Middle frontal gyrus (tissue), 1 donor: ENCODE measurements at regions not wholly inside any gene's neighbourhood (a gene's known extent, or its start where the extent isn't known, plus 50 kb on each side); places are given as distances from the start of the nearest gene placed in this dataset.

Source experiments
- DNase-seq: peaks from one replicate; pipeline ENCODE4 v3.0.0-alpha.2; 2015; ENCODE audit warnings: low spot score; ENCODE audit errors: extremely low spot score

DNA sequence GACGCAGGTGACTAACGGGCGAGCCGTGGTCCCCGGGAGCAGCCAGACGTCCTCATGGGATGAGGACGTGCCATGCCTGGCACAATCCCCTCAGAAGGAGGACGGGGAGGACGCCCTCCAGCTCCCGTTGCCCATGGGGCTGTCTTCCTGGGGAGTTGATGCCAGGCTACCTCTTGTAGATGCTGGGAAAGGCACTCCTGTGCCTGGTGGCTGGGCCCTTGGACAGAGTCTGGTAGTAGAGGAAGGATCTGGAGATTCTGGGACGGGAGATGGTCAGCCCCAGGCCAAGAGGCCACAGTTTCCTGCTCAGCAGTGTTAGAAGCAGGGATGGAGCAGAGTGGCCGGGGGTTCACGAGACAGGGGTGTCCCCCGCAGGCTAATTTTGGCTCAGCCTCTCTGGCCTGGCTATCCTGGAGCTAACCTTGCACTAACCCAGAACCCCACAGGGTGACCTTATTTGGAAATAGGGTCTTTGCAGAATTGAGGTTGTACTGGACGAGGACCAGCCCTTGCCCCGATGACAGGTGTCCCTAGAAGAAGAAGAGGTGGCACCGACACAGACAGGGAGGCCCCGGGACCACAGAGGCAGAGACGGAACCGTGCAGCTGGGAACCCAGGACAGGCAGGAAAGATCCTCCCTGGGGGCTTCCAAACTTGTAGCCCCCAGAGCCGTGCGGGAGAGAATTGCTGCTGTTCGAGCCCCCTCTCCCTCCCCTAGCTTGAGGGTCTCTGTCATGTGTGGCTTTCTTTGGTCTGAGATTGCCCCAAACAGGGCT is 50.1 kb upstream of the ADRA2C start:
- DNase-seq, result no peak

DNA sequence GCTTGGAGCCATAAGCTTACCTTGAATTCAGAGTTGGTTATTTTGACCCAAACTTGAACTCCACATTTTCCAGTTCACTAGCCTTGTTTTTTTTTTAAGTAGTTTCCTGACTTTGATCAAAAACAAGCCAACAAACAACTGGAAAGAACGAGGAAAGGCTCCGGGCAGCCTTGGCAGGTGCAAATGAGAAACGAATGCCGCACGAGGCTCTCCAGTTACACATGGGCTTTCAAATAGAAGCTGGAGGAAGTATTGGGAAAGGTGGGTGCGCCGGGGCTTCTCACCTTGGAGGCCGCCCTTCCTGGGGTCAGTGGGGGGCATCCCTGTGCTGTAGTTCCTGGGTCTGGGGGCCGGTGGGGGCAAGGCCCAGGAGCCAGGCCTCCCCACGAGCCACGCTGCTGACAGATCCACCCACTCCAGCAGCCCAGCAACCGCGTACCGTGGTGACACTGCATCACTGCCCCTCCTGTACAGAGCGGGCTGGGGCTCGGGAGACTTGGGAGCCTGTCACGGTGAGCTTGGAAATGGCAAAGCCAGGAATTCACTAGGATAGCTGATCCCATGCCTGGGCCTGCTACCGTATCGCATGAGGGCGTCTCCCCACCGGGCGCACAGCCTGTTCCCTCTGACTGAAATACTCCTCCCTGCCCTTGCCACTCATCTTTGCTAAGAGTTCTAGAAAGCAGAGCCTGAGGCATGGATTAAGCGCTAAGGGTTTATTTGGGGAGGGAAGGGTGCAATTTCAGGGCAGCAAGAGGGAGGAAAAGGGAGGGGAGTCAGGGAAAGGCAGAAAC is 50.9 kb upstream of the ADRA2C start:
- no peak for DNase-seq

DNA sequence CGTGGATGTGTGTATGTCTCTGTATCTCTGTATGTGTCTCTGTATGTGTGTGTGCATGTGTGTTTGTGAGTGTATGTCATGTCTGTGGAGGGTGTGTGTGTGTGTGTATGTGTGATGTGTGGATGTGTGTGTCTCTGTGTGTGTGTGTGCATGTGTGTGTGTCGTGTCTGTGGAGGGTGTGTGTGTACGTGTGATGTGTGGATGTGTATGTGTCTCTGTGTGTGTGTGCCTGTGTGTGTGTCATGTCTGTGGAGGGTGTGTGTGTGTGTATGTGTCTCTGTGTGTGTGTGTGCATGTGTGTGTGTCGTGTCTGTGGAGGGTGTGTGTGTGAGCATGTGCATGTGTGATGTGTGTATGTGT is 51.6 kb upstream of the ADRA2C start:
- no peak for DNase-seq

DNA sequence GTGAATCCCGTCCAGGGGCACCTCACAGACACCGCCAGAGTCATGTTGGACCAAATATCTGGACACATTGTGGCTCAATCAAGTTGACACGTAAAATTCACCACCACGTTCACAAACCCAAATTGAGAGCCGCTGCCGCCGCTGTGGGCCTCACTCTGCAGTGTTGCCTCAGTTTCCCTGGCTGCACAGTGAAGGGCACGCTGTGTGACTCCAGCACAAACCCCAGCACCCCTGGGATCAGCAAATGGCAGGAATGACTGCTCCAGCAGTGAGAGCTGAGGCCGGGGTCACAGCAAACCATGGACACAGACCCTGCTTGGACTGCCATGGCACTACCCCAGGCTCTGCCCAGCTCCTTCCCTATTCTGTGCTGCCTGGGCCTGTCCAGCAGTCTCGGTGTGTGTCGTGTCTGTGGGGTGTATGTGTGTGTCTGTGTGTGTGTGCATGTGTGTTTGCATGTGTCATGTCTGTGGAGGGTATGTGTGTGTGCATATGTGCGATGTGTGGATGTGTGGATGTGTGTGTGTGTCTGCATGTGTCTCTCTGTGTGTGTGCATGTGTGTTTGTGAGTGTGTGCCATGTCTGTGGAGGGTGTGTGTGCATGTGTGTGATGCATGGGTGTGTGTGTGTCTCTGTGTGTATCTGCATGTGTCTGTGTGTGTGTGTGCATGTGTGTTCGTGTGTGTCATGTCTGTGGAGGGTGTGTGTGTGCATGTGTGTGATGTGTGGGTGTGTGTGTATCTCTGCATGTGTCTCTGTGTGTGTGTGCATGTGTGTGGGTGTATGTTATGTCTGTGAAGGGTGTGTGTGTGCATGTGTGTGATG is 52.2 kb upstream of the ADRA2C start:
- DNase-seq, result no peak

DNA sequence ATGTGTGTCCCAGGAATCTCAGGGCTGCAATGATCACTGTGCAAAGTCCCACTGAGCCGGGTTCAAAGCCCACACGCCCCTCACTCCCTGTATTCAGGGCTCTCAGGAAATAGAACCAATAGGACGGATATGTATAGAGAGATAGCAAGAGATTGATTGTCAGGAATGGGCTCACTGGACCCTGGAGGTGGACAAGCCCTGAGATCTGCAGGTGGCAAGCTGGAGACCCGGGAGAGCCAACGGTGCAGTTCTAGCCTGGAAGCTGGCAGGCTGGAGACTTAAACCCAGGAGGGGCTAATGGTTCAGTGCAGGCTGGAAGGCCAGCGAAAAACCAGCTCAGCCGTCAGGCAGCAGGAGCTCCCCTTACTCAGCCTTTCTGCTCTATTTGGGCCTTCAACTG is 52.8 kb upstream of the ADRA2C start:
- no peak for DNase-seq

DNA sequence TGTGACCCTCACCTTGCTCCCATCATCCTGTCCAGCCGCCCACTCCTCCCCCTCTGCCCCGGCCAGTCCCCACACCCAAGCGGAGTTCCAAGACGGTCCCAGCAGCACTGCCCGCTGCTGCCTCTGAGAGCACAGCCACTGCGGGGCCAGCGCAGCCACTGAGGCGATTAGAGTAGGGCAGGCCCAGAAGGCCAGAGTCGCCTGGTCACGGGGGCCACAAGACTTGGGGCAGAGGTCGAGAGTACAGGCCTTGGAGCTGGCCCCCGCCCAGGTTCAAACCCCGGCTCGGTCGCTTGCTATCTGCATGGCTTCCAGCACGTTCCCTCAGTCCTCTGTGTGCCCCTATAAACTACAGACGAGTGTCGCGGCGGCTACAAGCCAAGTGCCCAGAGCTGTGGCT is 53.2 kb upstream of the ADRA2C start:
- no peak for DNase-seq

DNA sequence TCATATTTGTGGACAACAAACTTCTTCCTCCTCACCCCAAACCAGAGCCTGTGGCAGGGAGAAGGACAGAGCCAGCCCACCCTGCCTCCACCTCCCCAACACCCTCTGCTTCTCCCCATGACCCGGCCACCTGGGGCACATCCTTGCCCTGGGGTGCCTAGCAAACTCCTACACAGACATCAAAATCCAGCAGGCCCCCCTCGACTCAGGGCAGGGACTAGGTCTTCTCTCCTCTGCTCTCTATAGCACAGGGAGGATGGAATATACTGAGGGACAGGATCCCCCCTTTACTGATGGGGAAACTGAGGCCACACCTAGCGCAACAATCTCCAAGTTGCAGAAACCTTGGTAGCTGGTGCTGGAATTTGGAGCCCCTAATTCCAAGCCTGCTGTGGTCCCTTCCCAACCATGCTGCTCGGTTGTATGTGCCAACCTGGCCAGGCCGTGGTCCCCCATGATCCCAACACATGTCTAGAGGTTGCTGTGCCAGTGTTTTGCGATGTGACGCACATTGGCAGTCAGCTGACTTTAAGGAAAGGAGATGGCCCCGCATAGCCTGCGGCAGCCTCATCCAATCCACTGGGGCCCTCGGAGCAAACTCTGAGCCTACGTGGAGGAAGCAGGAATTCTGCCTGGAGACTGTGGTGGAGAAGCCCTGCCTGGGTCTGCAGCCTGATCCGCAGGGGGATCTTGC is 53.9 kb upstream of the ADRA2C start:
- no peak for DNase-seq

DNA sequence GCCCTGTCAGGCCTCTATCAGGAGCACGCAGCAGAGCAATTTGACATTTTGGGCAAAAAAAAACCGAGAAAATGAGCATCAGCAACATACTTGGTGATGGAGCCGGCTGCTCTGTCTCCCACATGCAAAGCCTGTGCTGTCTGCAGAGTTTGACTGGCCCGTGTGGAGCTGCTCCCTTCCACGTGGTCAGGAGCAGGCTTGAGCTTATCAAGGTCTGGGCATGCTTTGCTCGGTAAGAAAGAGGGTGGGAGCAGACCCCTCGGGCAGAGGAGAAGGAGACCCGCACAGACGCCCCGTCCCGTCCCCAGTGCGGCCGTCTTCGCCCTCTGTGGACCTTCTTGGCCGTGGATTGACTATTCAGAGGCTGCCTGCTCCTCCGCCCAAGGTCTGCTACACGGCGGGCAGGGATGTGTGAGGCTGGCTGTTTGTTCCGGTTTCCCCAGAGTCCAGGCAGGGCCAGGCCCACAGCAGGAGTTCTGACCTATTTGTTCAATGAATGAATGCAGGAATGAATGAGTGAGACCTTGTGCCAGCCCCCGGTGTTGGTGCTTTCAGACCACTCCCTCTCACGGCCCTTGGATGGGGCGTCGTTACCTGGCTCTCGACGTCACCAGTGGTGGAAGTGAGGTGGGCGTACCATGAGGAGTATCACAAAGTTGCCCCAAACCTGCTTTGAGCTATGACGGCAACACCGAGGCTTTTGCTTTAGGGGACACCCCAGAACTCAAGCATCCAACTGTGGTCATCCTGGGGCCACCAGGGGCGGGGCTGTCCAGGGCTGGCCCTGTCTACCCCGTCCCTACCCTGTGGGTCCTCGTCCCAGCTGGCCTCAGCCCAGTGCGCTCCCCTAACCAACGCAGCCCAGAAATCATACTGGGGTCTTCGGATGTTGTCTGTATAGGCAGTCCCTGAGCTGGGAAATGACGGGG is 54.7 kb upstream of the ADRA2C start:
- DNase-seq, result no peak

DNA sequence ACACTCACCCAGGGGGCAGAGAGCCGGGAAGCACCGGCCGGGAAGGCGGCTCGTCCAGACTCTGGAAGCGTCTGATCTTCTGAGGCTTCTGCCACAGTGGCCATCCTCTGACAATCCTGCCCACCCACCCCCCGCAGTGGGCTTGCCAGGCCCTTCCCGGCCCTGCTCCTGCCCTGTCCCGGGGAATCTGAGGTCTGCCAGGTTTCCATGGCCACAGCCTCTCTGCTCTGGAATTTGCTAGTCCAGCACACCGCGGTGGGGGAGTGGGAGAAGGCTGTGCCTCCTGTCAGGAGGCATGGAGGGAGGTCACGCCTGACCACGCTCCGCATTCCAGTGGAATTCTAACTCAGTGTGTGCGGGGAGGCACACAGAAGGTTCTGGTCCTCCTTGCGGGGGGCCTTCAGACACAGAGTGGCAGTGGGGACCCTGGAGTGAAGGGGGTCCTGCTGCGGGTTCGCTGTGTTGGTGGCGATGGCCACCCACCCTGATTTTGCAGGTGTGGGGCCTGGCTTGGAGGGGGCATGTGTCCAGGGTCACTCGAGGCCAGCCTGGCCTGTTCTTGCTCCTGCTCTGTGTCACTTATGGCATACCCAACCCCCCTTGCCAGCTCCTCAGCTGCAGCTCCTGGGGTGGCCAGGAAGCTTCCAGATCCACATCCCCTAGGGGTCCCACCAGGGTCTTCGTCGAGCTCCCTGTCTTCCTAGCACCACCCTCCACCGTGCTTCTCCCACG is 55.6 kb upstream of the ADRA2C start:
- no peak for DNase-seq

DNA sequence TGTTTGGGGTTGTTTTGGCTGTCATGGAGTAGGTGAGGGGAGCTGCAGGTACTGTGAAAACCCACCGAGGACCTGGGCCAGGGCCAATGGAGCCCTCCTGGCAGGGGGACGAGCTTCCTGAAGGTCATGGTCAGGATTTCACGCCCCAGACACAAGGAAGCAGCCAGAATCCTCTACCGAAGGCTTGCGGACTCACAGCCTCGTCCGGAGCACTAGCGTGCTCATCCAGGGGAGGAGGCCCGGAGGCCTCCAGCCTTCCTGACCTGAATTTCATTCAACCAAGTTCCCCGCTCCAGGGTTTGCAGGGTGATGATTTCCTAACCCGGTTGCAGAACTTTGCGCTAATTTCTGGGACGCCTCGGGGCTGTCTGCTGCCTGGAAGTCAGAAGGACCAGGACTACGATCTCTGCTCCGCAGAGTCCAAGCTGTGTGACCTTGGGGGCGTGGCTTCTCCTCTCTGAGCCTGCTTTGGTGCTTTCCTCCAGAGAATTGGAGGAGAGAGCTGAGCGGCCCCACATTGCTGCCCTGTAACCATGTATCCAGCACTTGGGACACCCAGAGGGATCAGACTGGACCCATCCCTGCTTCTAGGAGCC is 56.2 kb upstream of the ADRA2C start:
- no peak for DNase-seq

DNA sequence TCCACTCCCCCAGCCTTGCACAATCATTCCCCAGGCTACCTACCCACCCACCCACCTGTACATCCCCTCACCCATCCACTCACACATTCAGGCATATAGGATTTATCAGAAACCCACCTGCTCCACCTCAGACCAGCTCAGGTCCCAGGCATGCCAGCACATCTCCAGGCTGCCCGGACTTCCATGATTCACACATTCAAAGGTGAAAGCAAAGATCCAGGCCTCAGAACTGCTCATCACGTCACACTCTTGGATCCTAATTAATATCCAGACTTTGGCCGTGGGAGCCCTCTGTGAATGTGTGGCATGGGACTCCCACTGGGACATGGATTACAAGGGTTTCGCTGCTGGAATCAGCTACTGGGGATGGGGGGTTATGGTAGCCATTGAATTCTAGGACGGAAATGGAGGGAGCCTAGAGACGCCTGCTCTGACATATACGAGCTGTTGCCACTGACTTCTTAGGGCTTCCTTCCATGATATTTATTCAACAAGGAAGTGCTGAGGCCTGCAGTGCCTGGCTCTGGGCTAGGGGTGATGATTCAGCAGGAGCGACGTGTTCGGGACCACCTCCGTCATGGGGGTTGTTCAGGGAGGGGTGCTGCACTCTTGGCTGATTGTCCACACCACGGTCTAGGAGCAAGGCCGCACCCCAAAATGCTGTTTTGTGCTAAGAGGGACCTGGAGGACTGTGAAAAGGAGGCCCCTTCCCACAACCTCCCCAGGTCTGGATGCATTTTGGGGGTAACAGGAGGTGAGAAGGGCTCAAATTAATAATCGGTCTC is 56.9 kb upstream of the ADRA2C start:
- no peak for DNase-seq

DNA sequence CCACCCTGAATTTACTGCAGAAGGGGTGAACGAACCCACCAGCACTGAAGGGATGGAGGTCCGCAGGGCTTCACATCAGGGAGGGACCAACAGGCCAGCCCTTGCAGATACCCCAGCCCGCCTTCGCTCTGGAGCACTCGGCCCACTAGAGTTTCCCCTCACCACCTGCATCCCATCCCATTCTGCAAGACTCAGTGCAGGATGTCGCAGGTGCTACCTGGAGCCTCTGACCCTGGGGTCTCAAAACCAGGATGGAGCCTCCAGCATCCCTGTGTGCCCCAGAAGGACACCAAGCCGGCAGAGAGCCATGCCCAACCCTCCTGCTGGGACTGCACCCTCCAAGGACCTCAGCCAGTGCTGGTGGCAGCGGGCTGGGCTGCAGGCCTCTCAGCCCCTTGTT is 57.6 kb upstream of the ADRA2C start:
- DNase-seq, result no peak

DNA sequence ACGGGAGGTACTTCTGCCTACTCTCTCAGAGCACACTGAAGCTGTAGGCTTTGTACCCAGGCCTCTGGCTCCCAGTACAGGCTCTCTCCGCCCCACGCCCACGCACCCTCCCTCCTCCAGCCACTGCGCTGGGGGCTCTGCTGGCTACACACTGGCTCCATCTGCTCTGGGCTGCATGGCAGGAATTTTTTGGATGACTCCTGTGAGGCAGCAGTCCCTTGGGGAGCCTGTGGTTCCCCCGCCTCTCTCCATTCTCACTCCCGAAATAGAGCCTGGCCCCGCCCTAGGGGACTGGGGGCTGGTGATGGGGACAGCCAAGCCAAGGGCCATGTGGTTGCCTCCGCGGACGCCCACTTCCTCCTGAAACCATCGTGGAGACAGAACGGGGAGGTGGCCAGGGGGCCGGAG is 58.1 kb upstream of the ADRA2C start:
- peak; percentile 27 for DNase-seq

DNA sequence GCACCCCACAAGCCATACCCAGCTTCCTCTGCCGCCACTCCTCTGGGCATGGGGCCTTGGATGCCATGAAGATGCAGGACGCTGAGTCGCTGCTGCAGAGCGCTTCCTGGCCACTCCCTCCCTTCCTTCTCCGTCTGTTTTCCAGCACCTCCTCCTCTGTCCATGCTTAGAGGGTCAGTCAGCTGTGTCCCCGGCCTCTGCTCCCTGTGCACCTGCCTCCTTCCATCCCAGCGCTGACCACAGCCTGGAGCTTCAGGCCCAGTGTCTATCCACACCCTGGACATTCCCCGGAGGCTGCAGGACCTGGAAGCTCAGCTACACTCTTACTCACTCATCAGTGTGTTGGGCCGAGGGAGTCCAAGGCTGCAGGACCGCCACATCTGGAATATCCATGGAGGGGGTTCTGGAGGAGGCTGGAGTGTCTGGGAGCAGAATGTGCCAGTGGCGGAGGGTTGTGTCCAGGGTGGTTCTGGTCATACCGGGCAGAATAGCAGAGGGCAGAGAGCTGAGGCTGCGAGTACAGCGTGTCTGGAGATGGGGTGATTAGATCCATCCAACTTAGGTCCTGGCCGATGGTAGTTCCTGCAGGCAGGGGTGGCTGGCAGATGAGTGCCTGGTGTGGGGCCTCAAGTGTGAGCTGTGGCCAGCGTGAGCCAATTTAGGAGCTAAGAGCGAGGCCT is 58.6 kb upstream of the ADRA2C start:
- no peak for DNase-seq

DNA sequence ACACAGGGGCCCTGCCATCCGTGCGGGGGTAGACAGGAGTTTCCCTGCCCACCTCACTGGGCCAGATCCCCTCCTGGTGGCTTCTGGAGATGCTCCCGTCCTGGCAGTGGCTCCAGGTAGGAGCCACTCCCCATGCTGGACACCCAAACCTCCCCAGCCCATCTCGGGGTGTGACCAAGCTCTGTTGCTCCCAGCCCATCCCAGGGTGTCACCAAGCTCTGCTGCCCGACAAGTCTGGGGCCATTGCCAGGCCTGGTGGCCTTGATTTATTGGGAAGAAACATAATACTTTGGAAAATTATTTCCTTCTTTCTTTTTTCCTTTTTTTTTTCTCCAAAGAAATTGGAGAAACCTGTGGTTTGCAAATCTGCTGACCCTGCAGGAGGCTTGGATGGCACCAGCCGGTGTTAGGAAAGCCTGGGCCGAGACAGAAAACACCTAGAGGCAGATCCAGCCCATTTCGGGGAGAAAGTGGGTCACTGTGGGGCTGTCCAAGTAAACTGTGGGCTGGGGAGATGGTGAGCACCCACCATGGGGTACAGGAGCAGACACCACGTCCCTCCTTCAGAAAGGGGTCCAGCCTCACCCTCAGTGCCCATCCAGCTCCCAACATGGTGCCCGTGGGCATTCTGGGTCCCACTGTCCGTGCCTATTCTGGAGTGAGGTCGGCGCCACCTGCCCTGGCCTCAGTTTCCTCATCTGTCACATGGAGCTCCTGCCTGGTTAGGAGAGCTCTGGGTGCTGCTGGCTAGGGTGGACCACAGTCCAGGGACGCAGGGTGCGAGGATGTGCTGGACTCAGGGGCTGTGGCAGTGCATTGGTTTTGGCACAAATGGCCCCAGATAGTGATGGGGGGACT is 59.4 kb upstream of the ADRA2C start:
- no peak for DNase-seq

DNA sequence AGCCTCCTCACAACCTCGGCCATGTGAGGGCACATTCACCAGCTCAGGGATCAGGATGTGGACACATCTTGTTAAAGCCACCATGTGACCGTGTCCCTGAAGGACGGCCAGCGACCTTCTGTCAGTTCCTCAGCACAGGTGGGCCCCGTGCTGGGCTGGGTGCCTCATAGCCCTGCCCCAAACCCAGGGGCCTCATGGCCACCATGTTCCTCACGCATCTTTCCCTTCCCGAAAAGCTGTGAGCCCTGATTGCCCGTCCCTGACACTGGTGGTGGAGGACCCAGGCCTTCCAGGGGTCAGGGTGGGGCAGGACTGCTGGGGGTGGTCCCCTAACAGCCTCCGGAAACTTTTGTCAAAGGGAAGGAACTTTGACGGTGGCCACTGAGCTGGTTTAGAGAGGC is 60.1 kb upstream of the ADRA2C start:
- no peak for DNase-seq
